B cell (primary cell): ENCODE measurements at regions not wholly inside any gene's neighbourhood (a gene's known extent, or its start where the extent isn't known, plus 50 kb on each side); places are given as distances from the start of the nearest gene placed in this dataset.

ENCODE experiments used
- ATAC-seq: fragments of 200-7000 bp; cut with Tn5 transposase; one replicate; pipeline ENCODE4 v1.10.0; 2021; ENCODE audit warnings: low read depth, mild to moderate bottlenecking, moderate number of reproducible peaks, moderate library complexity
- CTCF ChIA-PET: fragments of 350-600 bp; sonication (Branson Sonifier 250); formaldehyde crosslinking; loops from one replicate; lab custom pipeline; 2021; ENCODE audit warnings: antibody characterized with exemption, inconsistent platforms; lab: Charles Lee
- POLR2A ChIA-PET: fragments of 350-600 bp; sonication (Branson Sonifier 250); formaldehyde crosslinking; loops from one replicate; lab custom pipeline; 2021; ENCODE audit warnings: antibody characterized with exemption; lab: Charles Lee
- DNase-seq: peaks from one replicate; pipeline ENCODE4 v3.0.0; 2013
- H2AFZ ChIP-seq: 2 replicates; pipeline ENCODE4 v1.6.1; 2012; ENCODE audit warnings: mild to moderate bottlenecking, low read depth, low read length; ENCODE audit not compliant: insufficient read depth, poor library complexity, severe bottlenecking
- H3K27ac ChIP-seq, 2 donors: 1 replicate in 1 of 2; 2 replicates in 1 of 2; pipeline ENCODE4 v1.5.1; 2012 to 2013; ENCODE audit warnings: low read length in 2 of 2, mild to moderate bottlenecking in 2 of 2, moderate library complexity in 1 of 2
- H3K27me3 ChIP-seq, 4 experiments: fragments of 200-600 bp in 1 of 4; sonication (generic) in 1 of 4; replicated peaks in 1 of 4; 1 replicate in 2 of 4; 2 replicates in 2 of 4; pipeline versions ENCODE4 v1.6.1 to v1.7.0; 2013 to 2016; ENCODE audit warnings: low read length in 3 of 4, mild to moderate bottlenecking in 2 of 4, mixed read lengths in 1 of 4, moderate library complexity in 1 of 4; ENCODE audit not compliant: insufficient read depth in 4 of 4, control insufficient read depth in 3 of 4; ENCODE audit errors: control extremely low read depth in 1 of 4
- H3K36me3 ChIP-seq, 2 experiments: replicated peaks in 1 of 2; 1 replicate in 1 of 2; 2 replicates in 1 of 2; pipeline versions ENCODE4 v1.6.1 to v1.7.1; 2013; ENCODE audit warnings: low read length in 1 of 2; ENCODE audit not compliant: insufficient read depth in 2 of 2, control insufficient read depth in 1 of 2; ENCODE audit errors: control extremely low read depth in 1 of 2, extremely low read depth in 1 of 2
- H3K4me1 ChIP-seq, 2 donors: fragments of 200-600 bp in 1 of 2; sonication (generic) in 1 of 2; 1 replicate in 1 of 2; 2 replicates in 1 of 2; pipeline versions ENCODE4 v1.5.1 to v1.6.1; 2013 to 2017; ENCODE audit warnings: low read length in 2 of 2; ENCODE audit not compliant: control insufficient read depth in 2 of 2, insufficient read depth in 2 of 2
- H3K4me2 ChIP-seq: replicated peaks from 2 replicates; pipeline ENCODE3; 2012; ENCODE audit warnings: mild to moderate bottlenecking, low read depth, low read length; ENCODE audit not compliant: poor library complexity, severe bottlenecking
- H3K4me3 ChIP-seq, 5 experiments: fragments of 200-600 bp in 1 of 5; sonication (generic) in 1 of 5; 1 replicate in 3 of 5; 2 replicates in 2 of 5; pipeline versions ENCODE4 v1.5.1 to v1.7.0; 2011 to 2016; ENCODE audit warnings: low read length in 4 of 5, mild to moderate bottlenecking in 4 of 5, low read depth in 2 of 5, control low read depth in 1 of 5, moderate library complexity in 1 of 5; ENCODE audit not compliant: insufficient read depth in 1 of 5; ENCODE audit errors: control extremely low read depth in 1 of 5, extremely low read depth in 1 of 5
- H3K79me2 ChIP-seq: fragments of 200-600 bp; sonication (generic); one replicate; pipeline ENCODE4 v1.6.0; 2016; ENCODE audit warnings: low read length; ENCODE audit not compliant: control insufficient read depth, insufficient read depth
- H3K9ac ChIP-seq: fragments of 200-600 bp; sonication (generic); 2 replicates; pipeline ENCODE4 v1.6.1; 2017; ENCODE audit warnings: mild to moderate bottlenecking, low read length, moderate library complexity
- H3K9me3 ChIP-seq, 3 donors: one replicate each; pipeline versions ENCODE4 v1.6.1 to v1.7.1; 2013; ENCODE audit warnings: low read length in 2 of 3; ENCODE audit not compliant: control insufficient read depth in 2 of 3, insufficient read depth in 1 of 3; ENCODE audit errors: control extremely low read depth in 1 of 3
- H4K20me1 ChIP-seq: 2 replicates; pipeline ENCODE4 v1.6.0; 2012; ENCODE audit warnings: mild to moderate bottlenecking, low read length; ENCODE audit not compliant: insufficient read depth, control insufficient read depth, poor library complexity, severe bottlenecking
- H3K27ac Mint-ChIP-seq: one replicate; pipeline ENCODE4 v1.8.0; 2021; ENCODE audit warnings: mixed read lengths
- H3K27me3 Mint-ChIP-seq: one replicate; pipeline ENCODE4 v1.8.0; 2021; ENCODE audit warnings: mixed read lengths
- H3K4me1 Mint-ChIP-seq: one replicate; pipeline ENCODE4 v1.8.0; 2021; ENCODE audit warnings: mixed read lengths
- H3K4me3 Mint-ChIP-seq: one replicate; pipeline ENCODE4 v1.8.0; 2021; ENCODE audit warnings: mixed read lengths
- H3K9me3 Mint-ChIP-seq: one replicate; pipeline ENCODE4 v1.8.0; 2022; ENCODE audit warnings: mixed read lengths; ENCODE audit not compliant: insufficient read depth
- EZH2 ChIP-seq: IDR thresholded peaks from 2 replicates; pipeline ENCODE4 v1.6.1; 2012; ENCODE audit warnings: borderline replicate concordance, low read depth, mild to moderate bottlenecking, moderate library complexity, low read length; ENCODE audit not compliant: insufficient read depth, poor library complexity, severe bottlenecking
- WGBS: methylation state at CpG from one replicate; pipeline ENCODE4 v1.1.5; 2013; ENCODE audit warnings: missing lambda C conversion rate; ENCODE audit not compliant: insufficient coverage; 5-methylcytosine and 5-hydroxymethylcytosine counted together
- intact Hi-C: fragments of 100-400 bp; cut with micrococcal nuclease; formaldehyde crosslinking; loops from one replicate; pipeline ENCODE4 v1.10.0; 2022
- TF ChIP-seq, protein P1 (sequence below): fragments of 200-600 bp; IDR thresholded peaks from one replicate; pipeline ENCODE4 v1.8.0; 2022; ENCODE audit warnings: antibody characterized with exemption, mild to moderate bottlenecking

DNA sequence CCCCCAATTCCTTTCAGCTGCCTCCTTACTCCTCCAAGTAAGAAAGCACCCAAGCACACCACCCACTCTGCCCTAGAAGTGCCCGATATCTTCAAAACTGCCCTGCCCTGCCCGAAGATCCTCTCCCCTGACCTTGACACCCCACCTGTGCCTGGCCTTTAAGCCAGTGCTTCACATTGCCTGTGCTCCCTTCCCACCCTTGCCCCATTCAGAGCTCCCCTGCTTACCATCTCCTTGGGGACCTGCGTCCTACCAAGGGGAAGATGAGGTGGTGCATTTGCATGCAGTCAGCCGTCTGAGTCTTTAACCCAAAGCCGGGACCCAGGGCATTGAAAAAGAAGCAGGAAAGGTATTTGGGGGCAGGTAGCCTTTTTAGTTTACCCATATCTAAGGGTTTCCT, 73.5 kb upstream of the SLCO3A1 start:
- H3K4me1 ChIP-seq = no peaks in the 10 kb centered on the region
- intact Hi-C loops = no loop called here
- TF ChIP-seq, protein P1, sequence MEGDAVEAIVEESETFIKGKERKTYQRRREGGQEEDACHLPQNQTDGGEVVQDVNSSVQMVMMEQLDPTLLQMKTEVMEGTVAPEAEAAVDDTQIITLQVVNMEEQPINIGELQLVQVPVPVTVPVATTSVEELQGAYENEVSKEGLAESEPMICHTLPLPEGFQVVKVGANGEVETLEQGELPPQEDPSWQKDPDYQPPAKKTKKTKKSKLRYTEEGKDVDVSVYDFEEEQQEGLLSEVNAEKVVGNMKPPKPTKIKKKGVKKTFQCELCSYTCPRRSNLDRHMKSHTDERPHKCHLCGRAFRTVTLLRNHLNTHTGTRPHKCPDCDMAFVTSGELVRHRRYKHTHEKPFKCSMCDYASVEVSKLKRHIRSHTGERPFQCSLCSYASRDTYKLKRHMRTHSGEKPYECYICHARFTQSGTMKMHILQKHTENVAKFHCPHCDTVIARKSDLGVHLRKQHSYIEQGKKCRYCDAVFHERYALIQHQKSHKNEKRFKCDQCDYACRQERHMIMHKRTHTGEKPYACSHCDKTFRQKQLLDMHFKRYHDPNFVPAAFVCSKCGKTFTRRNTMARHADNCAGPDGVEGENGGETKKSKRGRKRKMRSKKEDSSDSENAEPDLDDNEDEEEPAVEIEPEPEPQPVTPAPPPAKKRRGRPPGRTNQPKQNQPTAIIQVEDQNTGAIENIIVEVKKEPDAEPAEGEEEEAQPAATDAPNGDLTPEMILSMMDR = no peak
- no peak for TF ChIP-seq EZH2
- no peaks in the 10 kb centered on the region for H3K9me3 ChIP-seq
- ChIA-PET POLR2A (no interaction called here), CTCF (interaction anchor here (0.7 kb wide), 1 partner anchor 507 kb away, joined by 3 read pairs; no protein-coding TSS in a partner anchor)
- Mint-ChIP-seq H3K4me3 (no peak overlapping the region), H3K27me3 (peaks cover 3% of the 10 kb centered on the region), H3K27ac (no peak overlapping the region), H3K4me1 (no peaks in the 10 kb centered on the region), H3K9me3 (no peaks in the 10 kb centered on the region)
- 84% methylated on average over 4 of the region's 5 CpGs for WGBS
- no peaks in the 10 kb centered on the region for H4K20me1 ChIP-seq
- no peak overlapping the region for H3K4me3 ChIP-seq
- no peak overlapping the region for H2AFZ ChIP-seq
- ATAC-seq = no peak
- H3K27ac ChIP-seq = no peak overlapping the region
- H3K4me2 ChIP-seq = no peak overlapping the region
- no peaks in the 10 kb centered on the region for H3K27me3 ChIP-seq
- H3K9ac ChIP-seq = no peak overlapping the region
- no peak for DNase-seq
- H3K36me3 ChIP-seq = no peaks in the 10 kb centered on the region
- no peaks in the 10 kb centered on the region for H3K79me2 ChIP-seq

DNA sequence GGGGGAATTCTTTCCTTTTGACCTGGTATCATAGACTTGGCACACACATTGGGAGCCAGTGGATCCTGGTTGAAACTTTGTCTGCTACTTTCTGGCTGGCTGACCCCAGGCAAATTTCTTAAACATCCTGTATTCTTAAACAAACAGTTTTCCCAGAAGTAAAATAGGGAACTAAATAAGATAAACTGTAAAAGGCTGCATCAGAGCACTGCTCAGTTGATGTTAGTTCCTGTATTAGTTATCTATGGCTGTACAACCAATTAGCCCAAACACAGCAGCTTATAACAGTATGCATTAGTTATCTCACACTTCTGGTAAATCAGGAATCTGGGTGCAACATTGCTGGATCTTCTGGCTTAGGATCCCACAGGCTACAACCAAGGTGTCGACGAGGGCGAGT, 73.1 kb upstream of the SLCO3A1 start:
- peaks cover 3% of the 10 kb centered on the region for H3K27me3 Mint-ChIP-seq
- no peak for ATAC-seq

More for the DNA sequence above, 73.1 kb upstream of the SLCO3A1 start:
- Histone ChIP-seq H3K27me3 (no peaks in the 10 kb centered on the region), H3K79me2 (no peaks in the 10 kb centered on the region), H3K27ac (no peak overlapping the region), H4K20me1 (no peaks in the 10 kb centered on the region), H3K9me3 (no peaks in the 10 kb centered on the region), H3K36me3 (no peaks in the 10 kb centered on the region), H3K9ac (no peak overlapping the region), H2AFZ (no peak overlapping the region), H3K4me2 (no peak overlapping the region), H3K4me1 (no peaks in the 10 kb centered on the region), H3K4me3 (no peak overlapping the region)
- Mint-ChIP-seq H3K27ac (no peak overlapping the region), H3K4me3 (no peak overlapping the region), H3K4me1 (no peaks in the 10 kb centered on the region), H3K9me3 (no peaks in the 10 kb centered on the region)
- ChIA-PET CTCF (no interaction called here), POLR2A (no interaction called here)
- intact Hi-C loops = no loop called here
- no peak for DNase-seq
- TF ChIP-seq, protein P1 = no peak
- TF ChIP-seq EZH2 = no peak
- WGBS = 94% methylated on average over 3 of the region's 3 CpGs
